ENCODE measurements at regions not wholly inside any gene's neighbourhood (a gene's known extent, or its start where the extent isn't known, plus 50 kb on each side); places are given as distances from the start of the nearest gene placed in this dataset.
"Not testable (repeated sequence)": the region's sequence is repeated elsewhere in the genome, so short reads cannot be mapped to it uniquely, and the experiment has no call there.

- H3K27ac ChIP-seq: no peak overlapping the region
- H3K9me2 ChIP-seq (ENCODE audit: insufficient read depth): no peaks in the 10 kb centered on the region
- no peak overlapping the region for H3K4me2 ChIP-seq (ENCODE audit: unreplicated experiment)
- H3K9ac ChIP-seq: no peak overlapping the region
- 24 to 31% methylated on average over 5 of the region's 5 CpGs for WGBS, 2 experiments (ENCODE audit: low coverage in 1 of 2, low lambda C conversion rate in 2 of 2, missing lambda C conversion rate in 2 of 2)
- no peaks in the 10 kb centered on the region for H4K20me1 ChIP-seq (ENCODE audit: insufficient read depth)
- TF ChIP-seq EZH2phosphoT487 (IDR thresholded peaks at IDR 0.05; ENCODE audit: insufficient read depth, low read depth): no peak
- no peak for TF ChIP-seq EZH2 (IDR thresholded peaks at IDR 0.05; ENCODE audit: insufficient read depth, poor library complexity, severe bottlenecking)
- H3K27me3 ChIP-seq (replicated peaks; ENCODE audit: insufficient read depth): no peaks in the 10 kb centered on the region
- H3K9me3 ChIP-seq (ENCODE audit: low read depth): no peaks in the 10 kb centered on the region
- no peak overlapping the region for H2AFZ ChIP-seq
- H3K79me2 ChIP-seq (ENCODE audit: insufficient read depth): no peaks in the 10 kb centered on the region
- H3K4me3 ChIP-seq: no peak overlapping the region
- H3F3A ChIP-seq (ENCODE audit: insufficient read depth): no peaks in the 10 kb centered on the region
- DNase-seq: peak; percentile 50
- H3K4me1 ChIP-seq (ENCODE audit: insufficient read depth): no peaks in the 10 kb centered on the region
- in situ Hi-C loops (cut with MboI): no loop called here
- no peaks in the 10 kb centered on the region for H3K36me3 ChIP-seq (ENCODE audit: low read depth)
These were observed 995.6 kb upstream of the FANCL start for GRCh38 chr2:59236723-59237122.

DNA sequence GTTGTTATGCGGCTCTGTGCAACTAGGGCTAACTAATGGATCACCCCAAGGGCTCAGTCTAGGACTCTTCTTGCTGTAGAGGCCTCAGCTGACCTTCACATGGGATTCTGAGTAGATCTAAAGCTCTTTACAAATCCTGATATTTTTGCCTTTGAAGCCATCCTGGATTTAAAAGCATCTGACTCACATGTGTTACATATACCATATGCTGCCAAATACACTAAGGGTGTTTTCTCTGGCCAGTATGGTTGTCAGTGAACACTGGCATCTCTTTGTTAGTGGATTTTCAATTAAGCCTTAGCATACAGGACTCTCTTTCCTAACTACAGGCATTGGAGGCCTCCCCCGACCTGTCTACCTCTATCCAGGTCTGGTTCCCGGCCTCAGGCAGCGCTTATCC is 992.8 kb upstream of the FANCL start:
- Histone ChIP-seq H4K20me1 (ENCODE audit: insufficient read depth) (no peaks in the 10 kb centered on the region), H3K4me2 (ENCODE audit: unreplicated experiment) (no peak overlapping the region), H3K36me3 (ENCODE audit: low read depth) (no peaks in the 10 kb centered on the region), H2AFZ (no peak overlapping the region), H3K79me2 (ENCODE audit: insufficient read depth) (no peaks in the 10 kb centered on the region), H3K27me3 (replicated peaks; ENCODE audit: insufficient read depth) (no peaks in the 10 kb centered on the region), H3K27ac (no peak overlapping the region), H3K4me1 (ENCODE audit: insufficient read depth) (no peaks in the 10 kb centered on the region), H3K9me3 (ENCODE audit: low read depth) (no peaks in the 10 kb centered on the region), H3K9me2 (ENCODE audit: insufficient read depth) (no peaks in the 10 kb centered on the region), H3F3A (ENCODE audit: insufficient read depth) (no peaks in the 10 kb centered on the region), H3K9ac (no peak overlapping the region), H3K4me3 (no peak overlapping the region)
- DNase-seq: no peak
- in situ Hi-C loops (cut with MboI): no loop called here
- WGBS, 2 experiments (ENCODE audit: low coverage in 1 of 2, low lambda C conversion rate in 2 of 2, missing lambda C conversion rate in 2 of 2): 49 to 58% methylated on average over 4 of the region's 4 CpGs
- no peak for TF ChIP-seq EZH2 (IDR thresholded peaks at IDR 0.05; ENCODE audit: insufficient read depth, poor library complexity, severe bottlenecking)
- TF ChIP-seq EZH2phosphoT487 (IDR thresholded peaks at IDR 0.05; ENCODE audit: insufficient read depth, low read depth): no peak

GRCh38 chr2:59233448-59233847 is 992.3 kb upstream of the FANCL start:
- no peak overlapping the region for H2AFZ ChIP-seq
- no peaks in the 10 kb centered on the region for H3K27me3 ChIP-seq (replicated peaks; ENCODE audit: insufficient read depth)
- no peaks in the 10 kb centered on the region for H3K9me2 ChIP-seq (ENCODE audit: insufficient read depth)
- no peaks in the 10 kb centered on the region for H3K36me3 ChIP-seq (ENCODE audit: low read depth)
- no peak overlapping the region for H3K4me3 ChIP-seq
- H3K27ac ChIP-seq: no peak overlapping the region
- no peaks in the 10 kb centered on the region for H4K20me1 ChIP-seq (ENCODE audit: insufficient read depth)
- H3K9ac ChIP-seq: no peak overlapping the region
- H3K4me1 ChIP-seq (ENCODE audit: insufficient read depth): no peaks in the 10 kb centered on the region
- TF ChIP-seq EZH2 (IDR thresholded peaks at IDR 0.05; ENCODE audit: insufficient read depth, poor library complexity, severe bottlenecking) (no peak), EZH2phosphoT487 (IDR thresholded peaks at IDR 0.05; ENCODE audit: insufficient read depth, low read depth) (no peak)
- DNase-seq: no peak
- H3F3A ChIP-seq (ENCODE audit: insufficient read depth): no peaks in the 10 kb centered on the region
- in situ Hi-C loops (cut with MboI): no loop called here
- no peaks in the 10 kb centered on the region for H3K9me3 ChIP-seq (ENCODE audit: low read depth)
- no peak overlapping the region for H3K4me2 ChIP-seq (ENCODE audit: unreplicated experiment)
- no peaks in the 10 kb centered on the region for H3K79me2 ChIP-seq (ENCODE audit: insufficient read depth)

DNA sequence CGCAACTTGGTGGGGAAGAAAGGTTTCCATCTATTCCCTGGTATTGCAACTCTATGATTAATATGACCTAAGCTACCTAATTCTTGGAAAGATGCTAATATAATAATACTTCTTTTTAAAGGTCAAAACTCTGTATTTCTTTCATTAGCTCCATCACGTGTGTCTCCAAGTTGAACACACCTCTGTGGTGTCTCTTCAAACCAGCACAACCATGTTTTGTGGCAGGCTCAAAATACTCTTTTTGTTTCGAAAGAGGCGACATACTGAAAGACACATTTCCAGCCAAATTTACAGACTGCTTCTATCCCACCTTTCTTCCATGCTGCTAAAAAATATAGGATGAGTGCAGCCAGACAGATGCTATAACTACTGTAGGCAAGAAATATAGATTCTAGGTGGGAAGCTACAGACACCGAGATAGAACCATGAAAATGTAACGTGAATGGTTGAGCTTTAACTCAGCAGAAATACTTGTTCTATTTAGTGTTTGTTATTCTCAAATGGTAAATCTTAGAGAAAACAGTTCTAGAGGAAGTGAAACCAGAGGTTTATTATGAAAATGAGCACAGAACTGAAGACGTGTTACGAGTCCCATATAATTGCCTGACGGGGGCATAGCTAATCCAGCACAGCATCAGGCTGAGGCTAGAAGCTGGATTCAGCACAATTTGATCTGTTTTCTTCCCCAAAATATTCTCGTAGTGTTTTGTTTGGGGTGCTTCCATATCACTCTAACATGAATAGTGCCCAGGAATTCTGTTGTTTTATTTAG is 991.5 kb upstream of the FANCL start:
- Histone ChIP-seq H2AFZ (no peak overlapping the region), H3K27me3 (replicated peaks; ENCODE audit: insufficient read depth) (no peaks in the 10 kb centered on the region), H4K20me1 (ENCODE audit: insufficient read depth) (no peaks in the 10 kb centered on the region), H3K4me1 (ENCODE audit: insufficient read depth) (no peaks in the 10 kb centered on the region), H3K36me3 (ENCODE audit: low read depth) (no peaks in the 10 kb centered on the region), H3K9ac (no peak overlapping the region), H3K4me2 (ENCODE audit: unreplicated experiment) (no peak overlapping the region), H3K27ac (no peak overlapping the region), H3K4me3 (no peak overlapping the region), H3F3A (ENCODE audit: insufficient read depth) (no peaks in the 10 kb centered on the region), H3K9me2 (ENCODE audit: insufficient read depth) (no peaks in the 10 kb centered on the region), H3K9me3 (ENCODE audit: low read depth) (no peaks in the 10 kb centered on the region), H3K79me2 (ENCODE audit: insufficient read depth) (no peaks in the 10 kb centered on the region)
- TF ChIP-seq EZH2phosphoT487 (IDR thresholded peaks at IDR 0.05; ENCODE audit: insufficient read depth, low read depth) (no peak), EZH2 (IDR thresholded peaks at IDR 0.05; ENCODE audit: insufficient read depth, poor library complexity, severe bottlenecking) (no peak)
- in situ Hi-C loops (cut with MboI): no loop called here
- DNase-seq: no peak
- 59 to 64% methylated on average over 10 of the region's 10 CpGs for WGBS, 2 experiments (ENCODE audit: low coverage in 1 of 2, low lambda C conversion rate in 2 of 2, missing lambda C conversion rate in 2 of 2)

GRCh38 chr2:59226362-59226761 is 985.2 kb upstream of the FANCL start:
- DNase-seq; H4K20me1 ChIP-seq (ENCODE audit: insufficient read depth); H3K79me2 ChIP-seq (ENCODE audit: insufficient read depth); H3K4me1 ChIP-seq (ENCODE audit: insufficient read depth); H3K36me3 ChIP-seq (ENCODE audit: low read depth); H3K9ac ChIP-seq; H3F3A ChIP-seq (ENCODE audit: insufficient read depth); H2AFZ ChIP-seq; H3K9me2 ChIP-seq (ENCODE audit: insufficient read depth); H3K27ac ChIP-seq; H3K4me2 ChIP-seq (ENCODE audit: unreplicated experiment); H3K27me3 ChIP-seq (replicated peaks; ENCODE audit: insufficient read depth); in situ Hi-C loops (cut with MboI); H3K4me3 ChIP-seq; H3K9me3 ChIP-seq (ENCODE audit: low read depth): not testable (repeated sequence)
- 0 to 3% methylated on average over 1 of the region's 1 CpG for WGBS, 2 experiments (ENCODE audit: low coverage in 1 of 2, low lambda C conversion rate in 2 of 2, missing lambda C conversion rate in 2 of 2)

Data from GM23248 (cell line).